A204.1 (cell line): ENCODE measurements at regions not wholly inside any gene's neighbourhood (a gene's known extent, or its start where the extent isn't known, plus 50 kb on each side); places are given as distances from the start of the nearest gene placed in this dataset.
A peak's percentile ranks its signal among the peaks of the same experiment; 100 is the strongest.

Experiments used
- FAIRE-seq: peaks from 2 replicates; lab custom pipeline; 2012; peaks lifted over from hg19 to GRCh38; lab: Jason Lieb, UNC

GRCh38 chr5:20636686-20637085, 648.7 kb upstream of the CDH18 start:
- FAIRE-seq: no peak

GRCh38 chr5:20619591-20619990, 631.6 kb upstream of the CDH18 start:
- FAIRE-seq: no peak

DNA sequence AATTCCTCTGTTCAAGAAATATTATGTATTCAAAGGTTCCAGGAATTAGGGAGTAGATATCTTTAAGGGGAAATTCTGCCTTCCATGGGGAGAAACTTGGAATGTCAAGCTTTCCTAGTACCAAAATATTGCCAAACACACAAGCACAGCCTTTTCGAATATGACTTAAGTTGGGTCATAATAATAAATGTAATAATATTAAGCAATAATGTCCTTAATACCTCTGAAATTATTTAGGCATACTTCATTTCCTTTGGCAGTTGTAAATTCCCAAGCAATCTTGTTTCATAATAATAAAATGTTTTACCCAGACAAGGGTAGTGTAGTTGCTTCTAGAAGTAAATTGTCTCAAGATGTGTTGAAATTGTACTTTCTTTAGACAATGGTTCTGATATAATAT, 630.3 kb upstream of the CDH18 start:
- no peak for FAIRE-seq

DNA sequence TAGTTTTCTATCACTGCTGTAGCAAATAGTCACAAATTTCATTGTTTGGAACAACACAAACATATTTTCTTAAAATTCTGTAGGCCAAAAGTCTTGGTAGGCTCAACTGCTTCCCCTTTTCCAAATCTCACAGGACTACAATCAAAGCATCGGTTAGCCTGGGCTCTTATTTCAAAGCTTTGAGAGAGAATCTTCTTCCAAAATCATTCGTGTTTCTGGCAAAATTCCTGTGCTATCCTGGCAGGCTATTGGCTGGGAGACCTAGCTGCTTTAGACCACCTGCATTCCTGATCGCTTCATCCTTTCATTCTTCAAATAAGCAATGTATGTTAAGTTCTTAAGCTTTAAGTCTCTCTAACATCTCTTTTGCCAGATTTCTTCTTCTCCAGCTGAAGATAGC, 629.8 kb upstream of the CDH18 start:
- FAIRE-seq: no peak

- FAIRE-seq: no peak
These were observed 628.0 kb upstream of the CDH18 start for GRCh38 chr5:20615888-20616563.

DNA sequence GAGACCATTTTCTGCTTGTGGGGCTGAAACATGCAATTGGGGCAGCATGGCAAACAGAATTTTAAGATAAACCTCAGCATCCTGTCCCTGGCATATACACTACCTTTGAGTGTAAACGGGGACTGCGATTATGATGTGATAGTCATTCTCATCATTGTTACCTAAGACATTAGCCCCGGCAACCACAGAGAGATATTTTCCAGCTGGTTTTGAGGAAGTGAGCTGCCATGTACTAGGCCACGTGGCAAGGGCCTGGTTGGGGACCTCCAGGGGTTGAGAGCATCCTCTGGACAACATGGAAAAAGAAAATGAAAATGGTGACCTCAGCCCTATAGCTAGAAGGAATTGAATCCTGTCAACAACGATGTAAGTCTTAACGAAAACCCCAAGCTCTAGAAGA, 623.6 kb upstream of the CDH18 start:
- no peak for FAIRE-seq

- FAIRE-seq: no peak
These were observed 622.7 kb upstream of the CDH18 start for GRCh38 chr5:20610681-20611080.

GRCh38 chr5:20609126-20609525, 621.1 kb upstream of the CDH18 start:
- FAIRE-seq: no peak

- FAIRE-seq: no peak
These were observed 620.6 kb upstream of the CDH18 start for GRCh38 chr5:20608567-20608966.

GRCh38 chr5:20605732-20606525, 617.9 kb upstream of the CDH18 start:
- FAIRE-seq: no peak

GRCh38 chr5:20604992-20605391, 617.0 kb upstream of the CDH18 start:
- no peak for FAIRE-seq

DNA sequence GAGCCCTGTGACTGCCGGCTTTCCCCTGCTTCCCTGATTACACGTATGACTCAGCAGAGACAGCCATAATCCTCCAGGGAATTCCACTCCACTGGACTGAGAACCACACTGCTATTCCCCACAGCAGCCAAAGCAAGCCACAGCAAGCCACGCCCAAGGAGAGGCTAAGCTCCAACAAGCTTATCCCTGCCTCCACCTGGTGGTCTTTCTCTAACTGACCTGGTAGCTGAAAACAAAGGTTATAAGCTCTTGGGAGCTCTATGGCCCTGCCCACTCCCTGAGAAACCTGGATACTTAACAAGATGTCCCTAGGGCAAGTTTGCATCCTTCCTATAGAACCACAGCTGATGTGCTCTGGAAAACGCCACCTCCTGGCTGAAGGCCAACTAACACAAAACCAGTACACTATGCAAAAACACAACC, 613.7 kb upstream of the CDH18 start:
- no peak for FAIRE-seq

DNA sequence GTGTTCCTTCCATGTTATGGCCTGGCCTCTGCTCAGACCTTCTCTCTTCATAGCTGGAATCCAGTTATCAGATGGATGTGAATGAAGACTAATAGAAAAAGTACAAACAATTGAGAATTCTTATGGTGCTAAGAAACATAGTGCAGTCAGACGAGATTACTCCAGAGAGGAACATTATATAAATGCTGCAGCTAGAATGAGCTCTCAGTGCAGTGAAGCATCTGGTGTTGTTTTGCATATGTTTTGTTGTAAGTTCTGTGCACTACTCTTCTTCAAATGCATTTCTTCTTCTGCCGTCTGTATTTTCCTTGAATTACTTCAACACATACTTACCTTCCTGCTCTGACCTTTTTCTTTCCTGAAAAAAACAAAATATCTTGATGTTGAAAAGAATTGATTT, 602.4 kb upstream of the CDH18 start:
- no peak for FAIRE-seq

DNA sequence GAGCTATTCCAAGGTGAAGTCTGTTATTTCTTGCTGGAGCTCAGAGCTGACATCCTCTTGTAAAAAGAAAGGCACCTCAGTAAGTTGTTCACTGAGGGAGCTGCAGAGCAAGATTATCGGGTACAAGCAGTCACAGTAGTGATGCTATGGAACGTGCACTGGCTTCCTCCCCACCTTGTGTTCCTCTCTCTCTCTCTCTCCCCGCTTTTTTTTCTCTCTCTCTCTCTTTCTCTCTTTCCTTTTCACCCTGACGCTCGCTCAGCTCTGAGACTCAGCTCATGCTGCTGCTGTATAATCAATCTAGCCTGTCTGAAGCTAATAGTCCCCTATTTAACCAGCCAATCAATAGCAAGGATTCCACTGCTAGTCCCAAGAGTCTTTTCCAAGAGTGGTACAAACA, 587.6 kb upstream of the CDH18 start:
- no peak for FAIRE-seq

DNA sequence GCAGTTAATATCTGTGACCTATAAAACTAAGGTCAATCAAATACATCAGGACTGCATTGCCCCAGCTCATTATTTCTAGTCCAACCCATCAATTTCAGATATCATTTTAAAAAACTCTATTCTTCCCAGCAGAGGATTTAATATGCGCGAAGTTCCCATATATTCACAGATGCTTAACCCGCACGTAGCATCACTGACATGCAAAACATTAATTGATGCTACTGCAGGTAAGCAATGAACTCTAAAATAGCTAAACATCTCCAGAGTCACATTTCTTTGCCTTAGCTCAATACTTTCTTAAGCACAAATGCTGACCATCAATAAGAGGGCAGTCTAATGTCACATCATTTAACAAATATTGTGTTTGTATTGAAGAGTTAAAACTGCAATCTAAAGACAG, 586.6 kb upstream of the CDH18 start:
- no peak for FAIRE-seq

- no peak for FAIRE-seq
These were observed 584.6 kb upstream of the CDH18 start for GRCh38 chr5:20572614-20573013.

GRCh38 chr5:20570486-20570885, 582.5 kb upstream of the CDH18 start:
- FAIRE-seq: no peak

DNA sequence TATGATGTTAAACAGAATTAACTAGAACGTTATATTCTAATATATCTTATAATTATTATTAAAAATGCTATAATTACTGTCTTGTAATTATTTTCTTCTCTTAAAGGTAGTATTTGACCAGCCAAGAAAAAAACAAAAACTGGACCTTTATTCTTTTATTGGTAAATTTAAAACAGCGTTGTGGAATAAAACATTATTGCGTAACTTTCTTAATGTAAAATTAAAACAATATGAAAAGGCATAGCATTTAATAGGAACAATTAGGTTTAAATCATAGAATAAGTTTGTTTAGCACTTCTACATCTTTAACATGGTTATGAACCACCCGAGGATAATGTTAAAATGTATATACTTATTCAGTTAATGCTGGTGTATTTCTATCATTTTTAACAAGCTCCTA, 574.5 kb upstream of the CDH18 start:
- FAIRE-seq: peak; percentile 54

DNA sequence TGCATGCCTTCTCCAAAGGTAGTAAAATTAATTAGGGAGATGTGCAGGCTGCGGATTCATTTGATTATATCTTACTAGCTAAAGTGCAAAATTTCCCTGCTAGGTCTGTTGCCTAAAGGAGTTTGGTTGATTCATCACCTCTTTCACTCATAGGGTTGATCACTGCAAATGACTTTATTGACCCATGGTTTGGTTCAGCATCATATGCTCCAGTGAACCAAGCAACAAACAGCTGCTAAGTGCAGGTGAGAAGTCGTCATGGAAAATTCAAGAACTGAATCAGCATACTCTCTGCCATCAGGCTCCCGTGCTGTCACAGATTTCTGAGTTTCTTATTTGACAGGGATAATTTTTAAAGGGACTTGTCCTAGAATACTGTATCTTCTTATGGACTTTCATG, 571.8 kb upstream of the CDH18 start:
- FAIRE-seq: no peak

GRCh38 chr5:20556115-20556763, 568.2 kb upstream of the CDH18 start:
- FAIRE-seq: no peak

DNA sequence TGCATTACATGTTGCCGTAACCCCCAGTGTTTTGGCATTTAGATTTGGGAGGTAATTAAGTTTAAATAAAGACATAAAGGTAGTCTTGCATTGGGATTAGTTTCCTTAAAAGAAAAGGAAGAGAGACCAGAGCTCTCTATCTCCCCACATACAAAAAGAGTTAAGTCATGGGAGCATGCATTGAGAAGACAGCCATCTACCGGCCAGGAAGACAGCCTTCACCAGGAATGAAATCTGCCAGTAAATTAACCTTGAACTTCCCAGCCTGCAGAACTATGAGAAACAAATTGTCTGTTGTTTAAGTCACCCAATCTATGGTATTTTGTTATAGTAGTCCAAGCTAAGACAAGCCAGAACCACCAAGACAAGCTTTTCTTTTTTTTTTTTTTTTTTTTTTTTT, 567.0 kb upstream of the CDH18 start:
- FAIRE-seq: no peak

DNA sequence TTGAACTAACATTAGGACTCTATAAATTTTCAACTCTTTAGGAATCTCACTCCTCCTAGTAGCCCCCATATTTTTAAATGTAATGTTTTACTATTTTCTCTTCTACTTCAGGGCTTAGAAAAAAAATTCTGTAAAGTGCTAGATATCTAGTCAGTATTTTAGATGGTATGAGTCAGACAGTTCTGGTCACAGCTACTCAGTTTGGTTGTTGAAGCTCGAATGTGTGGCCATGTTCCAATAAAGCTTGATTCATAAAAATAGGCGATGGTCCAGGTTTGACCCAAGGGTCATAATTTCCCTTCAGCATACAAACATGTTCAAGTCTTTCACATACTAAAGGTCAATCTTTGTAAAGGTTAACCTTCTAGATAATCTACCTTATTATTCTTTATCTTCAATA, 566.0 kb upstream of the CDH18 start:
- FAIRE-seq: no peak

DNA sequence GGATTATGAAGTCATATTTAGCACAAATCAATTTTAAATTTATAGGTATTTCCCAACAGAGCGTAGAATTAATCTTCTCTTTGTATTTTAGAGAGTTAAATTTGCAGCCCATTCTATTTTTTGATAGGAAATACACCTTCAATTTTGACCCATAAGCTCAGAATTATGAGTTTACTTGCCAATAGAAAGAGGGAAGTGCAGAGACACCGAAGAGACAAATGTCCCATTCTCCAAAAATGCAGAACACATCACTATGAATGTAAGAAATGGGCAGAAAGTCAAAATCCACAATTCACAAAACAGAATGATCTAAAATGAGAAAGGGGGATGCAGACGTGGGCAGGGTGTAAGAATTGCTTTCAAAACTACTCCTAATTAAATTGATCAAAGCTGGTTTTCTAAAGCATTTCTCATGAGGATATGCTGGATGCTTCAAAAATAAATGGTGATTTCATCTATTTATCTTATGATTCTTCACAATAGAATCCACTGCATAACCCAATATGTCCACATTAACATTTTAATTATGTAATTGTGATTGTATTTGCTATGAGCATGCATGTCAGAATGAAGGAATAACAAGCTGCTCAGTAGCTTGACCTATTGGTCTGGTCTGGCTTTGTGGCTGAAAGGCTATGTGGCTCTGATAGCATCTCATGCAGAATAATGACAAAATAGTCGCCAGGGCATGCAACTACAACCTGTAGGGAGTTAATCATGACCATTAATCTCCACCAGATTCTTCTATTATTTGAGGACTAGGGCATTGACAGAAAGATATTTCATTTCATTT, 550.1 kb upstream of the CDH18 start:
- FAIRE-seq: no peak
